HG03354 (cell line): ENCODE measurements at regions not wholly inside any gene's neighbourhood (a gene's known extent, or its start where the extent isn't known, plus 50 kb on each side); places are given as distances from the start of the nearest gene placed in this dataset.
"Not testable (repeated sequence)": the region's sequence is repeated elsewhere in the genome, so short reads cannot be mapped to it uniquely, and the experiment has no call there.

Experiments
- ATAC-seq: cut with Tn5 transposase; IDR thresholded peaks from one replicate; pipeline ENCODE4 v1.9.1; 2021; ENCODE audit warnings: mild to moderate bottlenecking; ENCODE audit not compliant: unreplicated experiment, poor library complexity, severe bottlenecking

DNA sequence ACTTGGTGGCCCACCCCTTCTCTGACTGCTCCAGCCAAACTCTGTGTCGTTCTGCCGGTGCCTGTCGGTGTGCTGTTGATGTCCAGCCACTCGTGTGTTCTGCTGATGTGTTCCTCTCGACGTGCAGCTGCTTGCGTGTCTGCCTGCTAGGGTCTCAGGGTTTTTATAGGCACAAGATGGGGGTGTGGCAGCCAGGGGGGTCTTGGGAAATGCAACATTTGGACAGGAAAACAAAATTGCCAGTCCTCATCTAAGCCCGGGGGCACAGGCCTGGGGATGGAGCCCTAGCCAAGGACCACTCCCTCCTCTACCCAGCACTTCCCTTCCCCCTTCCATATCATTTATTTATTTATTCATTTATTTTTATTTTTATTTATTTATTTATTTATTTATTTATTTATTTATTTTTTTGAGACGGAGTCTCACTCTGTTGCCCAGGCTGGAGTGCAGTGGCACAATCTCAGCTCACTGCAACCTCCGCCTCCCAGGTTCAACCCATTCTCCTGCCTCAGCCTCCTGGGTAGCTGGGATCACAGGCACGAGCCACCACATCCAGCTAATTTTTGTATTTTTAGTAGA is 165.8 kb upstream of the COPS8 start:
- not testable (repeated sequence) for ATAC-seq

GRCh38 chr2:236922061-236922460 is 163.6 kb upstream of the COPS8 start:
- ATAC-seq: no peak

DNA sequence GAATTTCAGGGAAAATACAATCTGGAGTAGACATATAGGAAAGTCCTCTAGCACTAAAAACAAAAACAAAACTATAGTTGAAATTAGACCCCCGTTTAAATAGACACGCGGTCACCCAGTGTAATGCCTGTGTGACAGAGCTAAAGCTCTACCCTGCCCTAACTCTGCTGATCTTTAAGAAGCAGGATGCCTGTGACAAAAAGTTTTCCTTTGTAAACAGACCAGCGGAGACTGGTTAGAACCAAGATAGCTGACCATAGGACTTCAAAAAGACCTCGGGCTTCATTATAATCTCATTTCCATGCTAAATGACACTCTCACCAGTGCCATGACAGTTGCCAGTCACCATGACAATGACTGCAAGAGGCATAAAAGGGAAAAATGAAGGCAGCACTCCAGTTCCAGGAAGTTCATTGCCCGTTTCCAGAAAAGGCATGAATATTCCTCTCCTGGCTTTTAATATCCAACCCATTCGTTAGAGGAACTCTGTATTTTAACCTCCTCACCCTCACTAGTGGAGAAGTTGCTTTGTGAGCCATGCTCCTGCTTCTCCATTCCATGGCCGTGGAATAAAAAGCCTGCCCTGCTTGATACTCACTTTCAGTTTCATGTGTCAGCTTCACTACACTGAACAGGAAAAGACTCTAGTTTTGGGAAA is 157.2 kb upstream of the COPS8 start:
- no peak for ATAC-seq

DNA sequence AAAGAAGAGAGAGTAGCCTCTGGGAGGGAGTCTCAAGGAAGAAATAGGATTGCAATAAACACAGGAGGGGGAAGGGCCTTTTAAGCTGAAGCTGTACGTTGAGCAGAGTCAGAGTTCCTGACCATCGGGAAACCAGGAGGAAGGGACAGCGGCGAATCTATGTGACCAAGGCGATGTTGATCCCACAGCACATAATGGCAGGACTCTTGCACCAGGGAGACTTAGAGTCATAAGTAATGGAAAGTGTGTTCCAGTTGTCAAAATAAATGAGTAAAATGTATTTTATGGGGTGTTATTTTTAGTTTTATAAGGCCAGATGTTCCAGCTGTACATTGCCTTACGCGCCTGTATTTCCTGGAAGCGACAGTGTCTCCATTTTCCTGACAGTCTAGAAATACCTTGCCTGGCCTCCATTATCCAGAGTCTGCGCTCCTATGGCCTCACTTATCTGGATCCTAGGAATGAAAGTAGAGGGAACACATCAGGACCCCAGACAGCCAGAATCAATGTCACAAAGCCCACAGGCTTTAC is 152.8 kb upstream of the COPS8 start:
- ATAC-seq: no peak

- no peak for ATAC-seq
These were observed 151.5 kb upstream of the COPS8 start for GRCh38 chr2:236934166-236934565.

DNA sequence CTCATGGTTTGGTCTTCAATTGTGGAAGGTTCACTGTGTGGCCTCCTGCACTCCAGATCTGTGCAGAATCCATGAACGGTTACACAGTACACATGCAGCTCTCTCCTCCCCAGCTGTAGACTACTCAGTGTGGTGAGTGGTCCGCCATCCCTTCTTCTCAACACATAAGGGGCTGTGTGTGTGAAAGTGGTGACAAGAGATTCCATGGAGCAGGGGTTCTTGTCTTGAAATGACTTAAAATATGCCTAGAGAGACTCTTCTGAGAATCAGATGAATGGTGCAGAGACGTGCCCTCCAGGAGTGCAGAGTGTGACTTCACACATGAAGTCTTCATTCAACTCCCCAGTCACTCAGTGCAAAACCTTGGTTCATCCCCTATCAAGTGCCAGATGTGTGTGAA is 151.0 kb upstream of the COPS8 start:
- ATAC-seq: no peak

DNA sequence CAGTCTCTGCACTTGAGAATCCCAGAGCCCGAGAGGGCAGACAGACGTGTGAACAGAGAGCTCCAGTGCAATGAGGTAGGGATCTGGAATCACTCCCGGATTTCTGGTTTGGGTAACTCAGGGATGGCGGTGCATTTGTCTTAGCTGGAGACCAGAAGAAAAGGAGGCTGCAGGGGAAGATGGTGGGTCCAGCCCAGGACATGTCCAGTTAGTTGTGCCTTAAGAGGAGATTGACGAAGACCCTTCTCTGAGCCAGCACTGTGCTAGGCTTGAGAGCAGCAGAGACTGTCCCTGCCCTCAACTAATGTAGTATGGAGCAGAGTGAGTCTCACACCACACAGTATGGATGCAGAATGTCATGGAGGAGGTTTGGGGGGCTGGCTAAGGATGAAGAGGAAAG is 150.6 kb upstream of the COPS8 start:
- ATAC-seq: no peak

DNA sequence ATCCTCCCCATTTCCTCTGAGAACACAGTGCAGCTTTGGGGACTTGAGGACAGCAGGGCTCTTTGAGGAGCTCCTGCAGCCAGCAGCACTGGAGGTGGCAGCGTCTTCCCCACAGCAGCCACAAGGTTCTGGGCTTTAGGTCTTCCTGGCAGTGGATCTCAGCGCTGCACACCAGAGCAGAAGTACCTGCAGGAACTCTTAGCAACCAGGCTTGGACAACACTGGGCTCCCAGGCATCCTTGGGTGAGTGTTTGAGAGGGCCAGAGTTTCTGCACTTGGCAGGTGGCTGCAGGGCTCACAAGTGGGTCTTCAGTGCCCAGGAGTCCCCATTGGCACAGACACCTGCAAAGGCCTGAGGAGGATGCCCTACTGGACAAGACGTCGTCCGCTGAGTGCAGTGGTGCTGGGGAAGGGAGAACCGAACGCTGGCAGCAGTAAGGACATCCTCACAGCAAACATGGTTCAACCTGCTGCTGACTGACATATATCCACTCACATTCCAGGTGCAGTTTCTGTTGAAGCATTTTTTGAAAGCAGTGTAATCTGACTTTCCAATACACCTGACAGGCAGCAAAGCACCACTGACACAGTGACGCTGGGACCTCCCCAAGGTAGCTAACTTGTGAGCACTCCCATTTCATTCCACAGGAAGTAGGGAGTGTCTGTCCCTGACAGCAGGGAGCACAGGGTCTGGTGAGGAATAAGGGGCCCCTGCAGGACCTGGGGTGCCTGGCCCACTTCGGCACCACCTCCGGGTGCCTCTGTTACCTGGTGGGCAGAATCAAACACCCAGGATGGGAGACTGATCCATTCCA is 149.9 kb upstream of the COPS8 start:
- ATAC-seq: no peak

DNA sequence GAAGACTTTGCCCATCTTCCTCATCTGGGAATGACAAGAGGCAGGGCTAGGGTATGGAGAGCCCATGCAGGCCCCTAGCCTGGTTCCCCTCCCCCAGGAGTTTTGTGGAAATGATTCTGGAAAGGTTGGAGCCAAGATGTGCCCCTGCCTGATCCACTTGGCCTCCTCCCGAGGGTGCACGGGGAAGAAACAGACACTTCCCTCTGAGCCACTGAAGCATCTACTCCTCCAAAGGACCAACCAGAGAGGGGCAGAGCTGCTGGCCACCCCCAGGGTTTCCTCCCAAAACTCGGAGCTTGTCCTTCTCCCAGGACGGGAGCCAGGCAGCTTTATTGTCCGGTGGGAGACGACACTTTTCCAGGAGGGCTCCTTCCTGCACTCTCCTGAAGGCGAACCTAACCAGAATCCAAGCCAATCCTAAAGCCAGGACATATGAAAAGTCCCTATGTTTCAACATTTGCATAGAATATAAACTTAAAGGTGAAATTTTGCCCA is 149.2 kb upstream of the COPS8 start:
- ATAC-seq: no peak

- no peak for ATAC-seq
These were observed 147.6 kb upstream of the COPS8 start for GRCh38 chr2:236938126-236938525.

DNA sequence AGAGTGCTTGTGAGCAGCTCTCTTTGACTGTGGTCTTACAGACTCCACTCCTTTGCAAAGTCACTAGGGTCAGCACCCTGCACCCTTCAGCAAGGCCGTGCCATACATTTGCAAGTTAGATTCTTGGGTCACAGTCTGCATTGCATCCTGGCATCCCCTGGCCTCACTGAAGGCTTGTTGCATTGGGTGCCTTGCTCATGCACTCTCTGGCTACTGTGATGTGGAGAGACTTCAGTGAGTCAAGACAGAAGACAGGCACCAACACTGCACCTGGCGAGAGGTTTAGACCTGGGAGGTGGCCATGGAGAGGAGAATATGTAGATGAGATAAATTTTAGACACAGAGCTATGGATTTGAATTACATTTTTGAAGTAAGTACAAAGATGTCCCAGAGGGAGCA is 146.4 kb upstream of the COPS8 start:
- ATAC-seq: no peak

GRCh38 chr2:236939721-236940231 is 145.9 kb upstream of the COPS8 start:
- ATAC-seq: no peak

DNA sequence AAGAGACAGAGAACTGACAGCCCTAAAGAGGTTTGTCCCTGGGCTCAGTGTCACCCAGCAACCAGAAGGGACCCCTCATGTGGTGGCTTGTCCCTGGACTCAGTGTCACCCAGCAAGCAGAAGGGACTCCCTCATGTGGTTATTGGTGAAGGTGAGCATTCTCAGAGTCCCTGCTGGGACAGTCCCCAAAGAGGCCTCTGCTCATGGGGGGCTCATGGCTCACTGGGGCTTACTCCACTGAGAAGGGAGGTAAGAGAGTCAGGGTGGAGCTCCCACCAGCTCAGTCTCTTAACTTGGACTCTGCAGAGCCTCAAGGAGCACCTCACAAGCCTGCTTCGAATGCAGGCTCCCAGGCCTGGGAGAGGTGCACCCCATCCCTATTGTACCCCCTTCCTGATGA is 145.2 kb upstream of the COPS8 start:
- no peak for ATAC-seq

- ATAC-seq: no peak
These were observed 144.7 kb upstream of the COPS8 start for GRCh38 chr2:236940916-236941520.

DNA sequence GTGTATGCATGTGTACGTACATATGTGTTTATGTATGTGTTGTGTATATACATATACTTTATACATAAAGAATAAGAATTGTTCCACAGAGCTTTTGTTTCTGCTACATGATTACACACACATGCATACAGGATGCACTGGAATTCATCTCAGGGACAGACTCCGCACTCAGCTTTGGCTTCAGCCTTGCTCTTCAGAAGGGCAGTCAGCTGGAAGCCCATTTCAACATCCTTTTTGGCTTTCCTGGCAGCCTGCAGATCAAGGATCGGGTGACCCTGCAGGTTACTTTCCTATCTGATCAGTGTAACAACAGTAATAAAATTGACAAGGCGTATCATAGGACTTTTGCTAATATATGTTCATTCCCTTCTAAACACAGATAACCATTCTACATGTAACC is 144.1 kb upstream of the COPS8 start:
- no peak for ATAC-seq

- ATAC-seq: no peak
These were observed 143.1 kb upstream of the COPS8 start for GRCh38 chr2:236942554-236942953.

DNA sequence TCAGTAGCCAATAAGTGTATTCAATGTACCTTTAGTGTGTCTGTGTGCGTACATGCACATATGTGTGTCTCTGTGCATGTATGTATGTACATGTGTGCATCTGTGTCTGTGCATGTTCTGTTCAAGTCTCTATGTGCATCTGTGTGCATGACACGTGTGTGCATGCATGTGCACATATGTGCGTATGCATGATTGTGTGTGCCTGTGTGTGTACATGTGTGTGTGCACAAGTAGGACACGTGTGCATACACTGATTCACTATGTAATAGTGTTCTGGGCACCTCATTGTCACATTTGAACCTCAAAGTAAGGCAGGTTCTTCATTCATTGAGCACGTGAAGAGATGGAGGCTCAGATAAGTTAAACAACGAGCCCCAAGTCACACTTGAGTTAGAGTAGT is 142.6 kb upstream of the COPS8 start:
- no peak for ATAC-seq

DNA sequence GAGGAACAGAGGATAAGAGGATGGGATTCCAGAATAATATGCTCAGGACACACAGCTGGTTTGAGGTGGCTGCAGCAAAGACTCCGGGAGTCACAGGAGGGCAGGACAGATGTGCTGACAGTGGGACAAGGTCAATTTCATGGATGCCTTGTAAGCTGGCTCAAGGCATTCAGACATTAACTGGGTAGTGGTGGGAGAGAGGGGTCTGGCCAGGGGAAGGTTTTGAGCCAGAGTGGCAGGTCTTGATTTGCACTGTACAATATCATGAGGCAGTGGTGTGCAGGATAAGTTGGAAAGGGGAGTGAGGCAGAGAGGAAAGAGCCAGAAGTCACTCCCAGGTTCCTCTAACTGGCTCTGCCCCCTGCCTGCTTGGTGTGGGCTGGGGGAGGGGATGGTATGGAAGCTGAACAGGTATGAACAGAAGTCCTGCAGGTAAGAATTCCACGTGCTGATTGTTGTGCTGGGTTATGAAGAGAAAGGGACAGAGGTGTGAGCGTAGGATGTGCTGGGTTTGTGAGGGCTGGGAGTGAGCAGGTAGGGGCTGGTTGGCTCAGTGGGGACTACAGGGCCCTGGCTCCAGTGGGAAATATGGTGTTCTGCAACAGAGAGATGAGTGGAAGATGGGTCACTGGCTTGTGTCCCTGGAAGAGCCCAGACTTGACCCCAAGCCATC is 141.7 kb upstream of the COPS8 start:
- ATAC-seq: no peak

- ATAC-seq: no peak
These were observed 141.1 kb upstream of the COPS8 start for GRCh38 chr2:236944561-236944960.
